Lower leg skin (tissue), 3 donors: ENCODE measurements at regions not wholly inside any gene's neighbourhood (a gene's known extent, or its start where the extent isn't known, plus 50 kb on each side); places are given as distances from the start of the nearest gene placed in this dataset.

ENCODE experiments used
- POLR2A ChIP-seq, 2 donors: fragments of 450-650 bp; IDR thresholded peaks; one replicate each; pipeline ENCODE4 v1.6.1; 2016 to 2017; ENCODE audit warnings: antibody characterized with exemption in 2 of 2, mild to moderate bottlenecking in 1 of 2, moderate library complexity in 1 of 2
- TF ChIP-seq, protein P1 (sequence below), 3 donors: fragments of 450-650 bp; IDR thresholded peaks; one replicate each; pipeline ENCODE4 v1.5.1; 2016; ENCODE audit warnings: antibody characterized with exemption in 3 of 3, mild to moderate bottlenecking in 3 of 3, moderate library complexity in 2 of 3

DNA sequence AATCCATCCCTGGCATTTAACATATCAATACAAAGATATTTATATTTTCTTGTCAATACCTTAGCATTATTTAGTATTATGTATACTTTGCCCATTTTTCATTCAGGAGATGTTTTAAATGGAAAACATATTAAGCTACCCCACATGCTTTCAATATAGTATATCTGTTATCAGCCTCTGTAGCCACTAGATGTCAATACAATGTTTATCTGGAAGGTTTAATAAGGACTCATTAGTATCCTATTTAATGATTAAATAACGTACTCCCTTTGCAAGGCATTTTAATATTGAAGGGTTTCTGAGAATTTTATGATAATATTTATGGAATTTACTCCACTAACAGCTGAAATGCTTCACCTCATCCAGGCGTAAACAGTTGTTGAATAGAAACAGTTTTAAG, 329.5 kb upstream of the ADGRL2 start:
- TF ChIP-seq, protein P1, sequence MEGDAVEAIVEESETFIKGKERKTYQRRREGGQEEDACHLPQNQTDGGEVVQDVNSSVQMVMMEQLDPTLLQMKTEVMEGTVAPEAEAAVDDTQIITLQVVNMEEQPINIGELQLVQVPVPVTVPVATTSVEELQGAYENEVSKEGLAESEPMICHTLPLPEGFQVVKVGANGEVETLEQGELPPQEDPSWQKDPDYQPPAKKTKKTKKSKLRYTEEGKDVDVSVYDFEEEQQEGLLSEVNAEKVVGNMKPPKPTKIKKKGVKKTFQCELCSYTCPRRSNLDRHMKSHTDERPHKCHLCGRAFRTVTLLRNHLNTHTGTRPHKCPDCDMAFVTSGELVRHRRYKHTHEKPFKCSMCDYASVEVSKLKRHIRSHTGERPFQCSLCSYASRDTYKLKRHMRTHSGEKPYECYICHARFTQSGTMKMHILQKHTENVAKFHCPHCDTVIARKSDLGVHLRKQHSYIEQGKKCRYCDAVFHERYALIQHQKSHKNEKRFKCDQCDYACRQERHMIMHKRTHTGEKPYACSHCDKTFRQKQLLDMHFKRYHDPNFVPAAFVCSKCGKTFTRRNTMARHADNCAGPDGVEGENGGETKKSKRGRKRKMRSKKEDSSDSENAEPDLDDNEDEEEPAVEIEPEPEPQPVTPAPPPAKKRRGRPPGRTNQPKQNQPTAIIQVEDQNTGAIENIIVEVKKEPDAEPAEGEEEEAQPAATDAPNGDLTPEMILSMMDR (IDR thresholded peaks at IDR 0.05): no peak
- no peak for TF ChIP-seq POLR2A (IDR thresholded peaks at IDR 0.05)
